Activated CD4-positive, alpha-beta T cell treated with anti-CD3 and anti-CD28 coated beads for 36 hours (primary cell): ENCODE measurements at regions not wholly inside any gene's neighbourhood (a gene's known extent, or its start where the extent isn't known, plus 50 kb on each side); places are given as distances from the start of the nearest gene placed in this dataset.

Experiments
- ATAC-seq: fragments of 200-7000 bp; cut with Tn5 transposase; one replicate; pipeline ENCODE4 v1.10.0; 2021; ENCODE audit warnings: mild to moderate bottlenecking, moderate library complexity
- CTCF ChIA-PET: fragments of 350-600 bp; sonication (Branson Sonifier 250); formaldehyde crosslinking; loops from one replicate; lab custom pipeline; 2021; ENCODE audit warnings: antibody characterized with exemption; lab: Charles Lee
- POLR2A ChIA-PET: fragments of 350-600 bp; sonication (Branson Sonifier 250); formaldehyde crosslinking; loops from one replicate; lab custom pipeline; 2021; ENCODE audit warnings: antibody characterized with exemption, inconsistent platforms; lab: Charles Lee
- DNase-seq: peaks from one replicate; pipeline ENCODE4 v3.0.0-alpha.2; 2020
- H3K27ac Mint-ChIP-seq: one replicate; pipeline ENCODE4 v1.8.0; 2021; ENCODE audit warnings: mixed read lengths
- H3K27me3 Mint-ChIP-seq: one replicate; pipeline ENCODE4 v1.8.0; 2021; ENCODE audit warnings: mixed read lengths
- H3K36me3 Mint-ChIP-seq: one replicate; pipeline ENCODE4 v1.8.0; 2021; ENCODE audit warnings: low read depth, mixed read lengths
- H3K4me1 Mint-ChIP-seq: one replicate; pipeline ENCODE4 v1.8.0; 2021; ENCODE audit warnings: mixed read lengths
- H3K4me3 Mint-ChIP-seq: one replicate; pipeline ENCODE4 v1.8.0; 2021; ENCODE audit warnings: mild to moderate bottlenecking, moderate library complexity, mixed read lengths
- H3K9me3 Mint-ChIP-seq: one replicate; pipeline ENCODE4 v1.8.0; 2021; ENCODE audit warnings: low read depth, mixed read lengths
- intact Hi-C, 2 experiments: fragments of 100-400 bp; cut with DNase I in 1 of 2; cut with micrococcal nuclease in 1 of 2; formaldehyde crosslinking; loops; one replicate each; pipeline versions ENCODE4 v1.14.2 to v1.15.1; 2022 to 2024; cut with DNase I, micrococcal nuclease

GRCh38 chr11:80593648-80594374 lies 1153.0 kb upstream of the TENM4 start:
- POLR2A ChIA-PET = no interaction called here
- Mint-ChIP-seq H3K4me1 (no peaks in the 10 kb centered on the region), H3K4me3 (no peak overlapping the region), H3K27ac (no peak overlapping the region), H3K9me3 (peaks cover 16% of the 10 kb centered on the region), H3K27me3 (no peaks in the 10 kb centered on the region), H3K36me3 (no peaks in the 10 kb centered on the region)
- CTCF ChIA-PET = no interaction called here
- intact Hi-C loops = no loop called here
- ATAC-seq = no peak
- DNase-seq = no peak

GRCh38 chr11:80592546-80592945 lies 1151.7 kb upstream of the TENM4 start:
- ChIA-PET POLR2A (no interaction called here), CTCF (no interaction called here)
- intact Hi-C loops = no loop called here
- Mint-ChIP-seq H3K4me3 (no peak overlapping the region), H3K27ac (no peak overlapping the region), H3K4me1 (no peaks in the 10 kb centered on the region), H3K36me3 (no peaks in the 10 kb centered on the region), H3K9me3 (peaks cover 12% of the 10 kb centered on the region), H3K27me3 (no peaks in the 10 kb centered on the region)
- no peak for DNase-seq
- ATAC-seq = no peak

- Mint-ChIP-seq H3K27me3 (no peaks in the 10 kb centered on the region), H3K27ac (no peak overlapping the region), H3K36me3 (no peaks in the 10 kb centered on the region), H3K9me3 (peaks cover 9% of the 10 kb centered on the region), H3K4me3 (no peak overlapping the region), H3K4me1 (no peaks in the 10 kb centered on the region)
- ChIA-PET POLR2A (no interaction called here), CTCF (no interaction called here)
- intact Hi-C loops = no loop called here
- ATAC-seq (no peak), DNase-seq (no peak)
Observed at GRCh38 chr11:80587906-80588305, 1147.1 kb upstream of the TENM4 start.

GRCh38 chr11:80586464-80586863 lies 1145.6 kb upstream of the TENM4 start:
- no peak overlapping the region for H3K27ac Mint-ChIP-seq
- DNase-seq (no peak), ATAC-seq (no peak)
- POLR2A ChIA-PET = no interaction called here
- no peak overlapping the region for H3K4me3 Mint-ChIP-seq
- intact Hi-C loops = no loop called here
- H3K27me3 Mint-ChIP-seq = no peaks in the 10 kb centered on the region
- H3K9me3 Mint-ChIP-seq = peaks cover 16% of the 10 kb centered on the region
- CTCF ChIA-PET = no interaction called here
- no peaks in the 10 kb centered on the region for H3K4me1 Mint-ChIP-seq
- H3K36me3 Mint-ChIP-seq = no peaks in the 10 kb centered on the region

GRCh38 chr11:80584661-80585060 lies 1143.8 kb upstream of the TENM4 start:
- Mint-ChIP-seq H3K4me3 (no peak overlapping the region), H3K36me3 (no peaks in the 10 kb centered on the region), H3K4me1 (no peaks in the 10 kb centered on the region), H3K9me3 (peaks cover 8% of the 10 kb centered on the region), H3K27ac (no peak overlapping the region), H3K27me3 (no peaks in the 10 kb centered on the region)
- ChIA-PET POLR2A (no interaction called here), CTCF (no interaction called here)
- ATAC-seq (no peak), DNase-seq (no peak)
- intact Hi-C loops = no loop called here

GRCh38 chr11:80569832-80570231 lies 1129.0 kb upstream of the TENM4 start:
- Mint-ChIP-seq H3K27me3 (no peaks in the 10 kb centered on the region), H3K36me3 (no peaks in the 10 kb centered on the region), H3K4me1 (no peaks in the 10 kb centered on the region), H3K27ac (no peak overlapping the region), H3K4me3 (no peak overlapping the region), H3K9me3 (peaks cover 10% of the 10 kb centered on the region)
- intact Hi-C loops = no loop called here
- POLR2A ChIA-PET = no interaction called here
- DNase-seq (no peak), ATAC-seq (no peak)
- CTCF ChIA-PET = no interaction called here

- no peaks in the 10 kb centered on the region for H3K4me1 Mint-ChIP-seq
- DNase-seq = no peak
- intact Hi-C loops = no loop called here
- ChIA-PET POLR2A (no interaction called here), CTCF (no interaction called here)
- H3K27ac Mint-ChIP-seq = no peak overlapping the region
- H3K4me3 Mint-ChIP-seq = no peak overlapping the region
- H3K9me3 Mint-ChIP-seq = peaks cover 8% of the 10 kb centered on the region
- H3K27me3 Mint-ChIP-seq = no peaks in the 10 kb centered on the region
- H3K36me3 Mint-ChIP-seq = no peaks in the 10 kb centered on the region
- ATAC-seq = no peak
Observed at GRCh38 chr11:80565231-80565630, 1124.4 kb upstream of the TENM4 start.

GRCh38 chr11:80562523-80563125 lies 1121.8 kb upstream of the TENM4 start:
- H3K27me3 Mint-ChIP-seq = no peaks in the 10 kb centered on the region
- no peaks in the 10 kb centered on the region for H3K36me3 Mint-ChIP-seq
- ChIA-PET POLR2A (no interaction called here), CTCF (no interaction called here)
- H3K9me3 Mint-ChIP-seq = peaks cover 8% of the 10 kb centered on the region
- no peaks in the 10 kb centered on the region for H3K4me1 Mint-ChIP-seq
- no peak for ATAC-seq
- intact Hi-C loops = no loop called here
- no peak for DNase-seq
- no peak overlapping the region for H3K27ac Mint-ChIP-seq
- H3K4me3 Mint-ChIP-seq = no peak overlapping the region

GRCh38 chr11:80559942-80560341 lies 1119.1 kb upstream of the TENM4 start:
- Mint-ChIP-seq H3K4me3 (no peak overlapping the region), H3K4me1 (no peaks in the 10 kb centered on the region), H3K36me3 (no peaks in the 10 kb centered on the region), H3K9me3 (peaks cover 11% of the 10 kb centered on the region), H3K27me3 (no peaks in the 10 kb centered on the region), H3K27ac (no peak overlapping the region)
- ChIA-PET CTCF (no interaction called here), POLR2A (no interaction called here)
- DNase-seq (no peak), ATAC-seq (no peak)
- intact Hi-C loops = no loop called here

- H3K4me3 Mint-ChIP-seq = no peak overlapping the region
- no peaks in the 10 kb centered on the region for H3K4me1 Mint-ChIP-seq
- no peak for ATAC-seq
- no peak for DNase-seq
- ChIA-PET POLR2A (no interaction called here), CTCF (no interaction called here)
- intact Hi-C loops = no loop called here
- H3K36me3 Mint-ChIP-seq = no peaks in the 10 kb centered on the region
- no peaks in the 10 kb centered on the region for H3K27me3 Mint-ChIP-seq
- no peak overlapping the region for H3K27ac Mint-ChIP-seq
- H3K9me3 Mint-ChIP-seq = peaks cover 12% of the 10 kb centered on the region
Observed at GRCh38 chr11:80553565-80553964, 1112.7 kb upstream of the TENM4 start.

GRCh38 chr11:80542704-80543103 lies 1101.9 kb upstream of the TENM4 start:
- H3K27ac Mint-ChIP-seq = no peak overlapping the region
- no peak for ATAC-seq
- POLR2A ChIA-PET = no interaction called here
- no peak for DNase-seq
- H3K4me1 Mint-ChIP-seq = no peaks in the 10 kb centered on the region
- intact Hi-C loops = no loop called here
- H3K4me3 Mint-ChIP-seq = no peak overlapping the region
- H3K36me3 Mint-ChIP-seq = no peaks in the 10 kb centered on the region
- no peaks in the 10 kb centered on the region for H3K27me3 Mint-ChIP-seq
- CTCF ChIA-PET = no interaction called here
- H3K9me3 Mint-ChIP-seq = peaks cover 6% of the 10 kb centered on the region

- peaks cover 7% of the 10 kb centered on the region for H3K9me3 Mint-ChIP-seq
- no peaks in the 10 kb centered on the region for H3K27me3 Mint-ChIP-seq
- H3K4me3 Mint-ChIP-seq = no peak overlapping the region
- intact Hi-C loops = no loop called here
- ATAC-seq (no peak), DNase-seq (no peak)
- H3K4me1 Mint-ChIP-seq = no peaks in the 10 kb centered on the region
- no peak overlapping the region for H3K27ac Mint-ChIP-seq
- no peaks in the 10 kb centered on the region for H3K36me3 Mint-ChIP-seq
- POLR2A ChIA-PET = no interaction called here
- CTCF ChIA-PET = no interaction called here
Observed at GRCh38 chr11:80538040-80538439, 1097.2 kb upstream of the TENM4 start.
